SK-N-MC (cell line): ENCODE measurements at regions not wholly inside any gene's neighbourhood (a gene's known extent, or its start where the extent isn't known, plus 50 kb on each side); places are given as distances from the start of the nearest gene placed in this dataset.

Source experiments
- DNase-seq: peaks from one replicate; pipeline ENCODE4 v3.0.0-alpha.2; 2011; ENCODE audit warnings: low read depth, low spot score
- H3K27ac ChIP-seq: fragments of 200-600 bp; sonication (generic); 2 replicates; pipeline ENCODE4 v1.5.1; 2016; ENCODE audit warnings: mixed run types
- H3K36me3 ChIP-seq: fragments of 200-600 bp; sonication (generic); 2 replicates; pipeline ENCODE4 v1.6.1; 2017; ENCODE audit warnings: antibody characterized with exemption, low read length, mixed read lengths; ENCODE audit not compliant: insufficient read depth
- H3K4me3 ChIP-seq: fragments of 200-600 bp; sonication (generic); 2 replicates; pipeline ENCODE4 v1.5.1; 2016
- H3K9ac ChIP-seq: fragments of 200-600 bp; sonication (generic); 2 replicates; pipeline ENCODE4 v1.8.0; 2017; ENCODE audit warnings: mixed run types, mixed read lengths; ENCODE audit not compliant: insufficient read length
- H3K9me3 ChIP-seq: fragments of 200-600 bp; sonication (generic); 2 replicates; pipeline ENCODE4 v1.6.1; 2017; ENCODE audit warnings: low read depth, mild to moderate bottlenecking, antibody characterized with exemption, low read length, moderate library complexity, mixed read lengths
- EZH2 ChIP-seq: fragments of 200-600 bp; sonication (generic); IDR thresholded peaks from one replicate; pipeline ENCODE4 v1.6.1; 2017; ENCODE audit warnings: antibody characterized with exemption
- FOXP2 ChIP-seq: optimal IDR thresholded peaks from 2 replicates; pipeline ENCODE3; 2011; ENCODE audit warnings: mild to moderate bottlenecking, moderate library complexity; ENCODE audit not compliant: insufficient read depth; ENCODE audit errors: extremely low read length, control extremely low read depth
- POLR2AphosphoS5 ChIP-seq: IDR thresholded peaks from 2 replicates; pipeline ENCODE4 v1.6.1; 2012; ENCODE audit warnings: mild to moderate bottlenecking, low read depth, low read length, borderline replicate concordance

DNA sequence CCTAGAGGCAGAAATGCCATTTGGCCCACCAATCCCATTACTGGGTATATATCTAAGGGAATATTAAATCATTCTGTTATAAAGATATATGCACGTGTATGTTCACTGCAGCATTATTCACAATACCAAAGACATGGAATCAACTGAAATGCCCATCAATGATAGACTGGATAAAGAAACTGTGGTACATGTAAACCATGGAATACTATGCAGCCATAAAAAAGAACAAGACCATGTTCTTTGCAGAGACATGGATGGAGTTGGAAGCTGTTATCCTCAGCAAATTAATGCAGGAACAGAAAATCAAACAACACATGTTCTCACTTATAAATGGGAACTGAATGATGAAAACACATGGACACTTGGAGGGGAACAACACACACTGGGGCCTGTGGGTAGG lies 458.4 kb downstream of the CD83 start:
- Histone ChIP-seq H3K36me3 (no peaks in the 10 kb centered on the region), H3K9me3 (no peaks in the 10 kb centered on the region), H3K9ac (no peak overlapping the region), H3K27ac (no peak overlapping the region), H3K4me3 (no peak overlapping the region)
- TF ChIP-seq EZH2 = no peak
- no peak for TF ChIP-seq FOXP2
- no peak for TF ChIP-seq POLR2AphosphoS5
- DNase-seq = no peak

DNA sequence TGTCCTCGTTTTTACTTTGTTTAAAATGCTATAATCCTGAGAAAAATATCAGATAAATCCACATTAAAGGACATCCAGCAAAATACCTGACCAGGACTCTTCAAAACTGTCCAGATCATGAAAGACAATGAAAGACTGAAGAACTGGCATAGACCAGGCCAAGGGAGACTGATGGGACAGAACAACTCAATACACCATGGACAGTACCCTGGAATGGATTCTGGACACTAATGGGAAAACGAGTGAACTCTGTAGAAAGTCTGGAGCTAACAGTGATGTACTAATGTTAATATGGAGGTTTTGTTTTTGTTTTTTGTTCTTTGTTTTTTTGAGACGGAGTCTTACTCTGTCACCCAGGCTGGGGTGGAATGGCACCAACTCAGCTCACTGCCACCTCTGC lies 461.4 kb downstream of the CD83 start:
- H3K27ac ChIP-seq = no peak overlapping the region
- no peak overlapping the region for H3K9ac ChIP-seq
- no peaks in the 10 kb centered on the region for H3K9me3 ChIP-seq
- TF ChIP-seq FOXP2 (no peak), EZH2 (no peak), POLR2AphosphoS5 (no peak)
- no peak overlapping the region for H3K4me3 ChIP-seq
- no peak for DNase-seq
- H3K36me3 ChIP-seq = no peaks in the 10 kb centered on the region

DNA sequence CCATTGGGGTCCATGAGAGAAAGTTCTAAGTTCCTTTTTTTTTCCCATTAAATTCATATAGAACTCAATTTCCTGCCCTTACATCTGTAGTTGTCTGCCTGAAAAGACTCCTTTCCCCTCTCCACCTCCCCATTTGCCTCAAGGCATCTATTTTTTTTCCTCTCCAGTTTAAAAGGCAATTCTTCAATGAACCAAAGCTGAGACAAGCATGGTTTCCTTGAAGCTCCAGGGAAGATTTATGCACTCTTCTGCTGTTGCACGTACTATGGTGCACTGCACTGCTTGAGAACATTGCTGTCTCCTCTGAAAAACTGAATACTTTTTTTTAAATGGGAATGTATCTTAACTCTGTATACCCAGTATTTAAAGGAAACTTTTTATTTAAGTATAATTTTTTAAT lies 465.2 kb downstream of the CD83 start:
- H3K27ac ChIP-seq = peak overlapping the region; percentile 62; the same call in 1 of the 2 replicates
- no peaks in the 10 kb centered on the region for H3K9me3 ChIP-seq

DNA sequence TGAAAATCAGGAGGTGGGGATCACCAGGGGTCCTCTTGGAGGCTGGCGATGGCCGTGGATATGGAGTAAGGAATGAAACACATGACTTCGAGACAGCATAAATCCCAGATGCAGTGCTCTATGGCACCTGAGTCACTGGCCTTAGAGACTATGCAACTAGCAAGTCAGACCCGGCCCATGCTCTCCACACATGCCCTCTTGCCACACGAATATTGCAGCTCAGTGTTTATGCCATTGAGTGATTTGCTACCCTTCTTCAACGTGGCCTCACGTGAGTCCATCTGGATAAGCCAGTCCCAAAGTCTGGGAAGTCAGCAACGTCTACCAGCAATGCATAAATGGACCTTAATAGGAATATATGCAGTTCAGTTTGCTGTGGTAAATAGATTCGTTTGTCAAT lies 466.3 kb downstream of the CD83 start:
- Histone ChIP-seq H3K9me3 (no peaks in the 10 kb centered on the region), H3K36me3 (no peaks in the 10 kb centered on the region), H3K4me3 (no peak overlapping the region), H3K27ac (no peak overlapping the region), H3K9ac (no peak overlapping the region)
- no peak for DNase-seq
- no peak for TF ChIP-seq FOXP2
- no peak for TF ChIP-seq POLR2AphosphoS5
- TF ChIP-seq EZH2 = no peak

More for the DNA sequence above, 465.2 kb downstream of the CD83 start:
- TF ChIP-seq EZH2 (no peak), POLR2AphosphoS5 (no peak), FOXP2 (no peak)
- H3K4me3 ChIP-seq = peak overlapping the region; percentile 20; the same call in 1 of the 2 replicates
- H3K36me3 ChIP-seq = no peaks in the 10 kb centered on the region
- H3K9ac ChIP-seq = no peak overlapping the region
- peak; percentile 96 for DNase-seq

DNA sequence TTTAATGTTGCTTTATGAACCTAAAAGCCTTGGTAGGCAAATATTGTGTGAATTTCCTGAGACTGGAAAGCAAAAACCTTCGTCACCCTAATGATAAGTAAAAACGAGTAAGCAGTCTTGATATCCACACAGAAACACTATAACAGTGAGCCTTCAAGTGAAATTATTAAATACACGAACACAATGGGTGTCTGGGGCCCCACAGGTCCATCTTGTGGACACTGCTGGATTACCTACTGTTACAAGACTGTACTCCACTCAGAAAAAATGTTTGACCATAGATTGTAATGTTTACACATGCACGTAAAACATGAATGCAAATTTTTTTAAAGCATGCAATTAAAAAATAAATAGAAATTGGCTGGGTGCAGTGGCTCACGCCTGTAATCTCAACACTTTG lies 466.9 kb downstream of the CD83 start:
- Histone ChIP-seq H3K4me3 (no peak overlapping the region), H3K9me3 (no peaks in the 10 kb centered on the region), H3K27ac (no peak overlapping the region), H3K36me3 (no peaks in the 10 kb centered on the region), H3K9ac (no peak overlapping the region)
- no peak for DNase-seq
- no peak for TF ChIP-seq FOXP2
- no peak for TF ChIP-seq EZH2
- no peak for TF ChIP-seq POLR2AphosphoS5

DNA sequence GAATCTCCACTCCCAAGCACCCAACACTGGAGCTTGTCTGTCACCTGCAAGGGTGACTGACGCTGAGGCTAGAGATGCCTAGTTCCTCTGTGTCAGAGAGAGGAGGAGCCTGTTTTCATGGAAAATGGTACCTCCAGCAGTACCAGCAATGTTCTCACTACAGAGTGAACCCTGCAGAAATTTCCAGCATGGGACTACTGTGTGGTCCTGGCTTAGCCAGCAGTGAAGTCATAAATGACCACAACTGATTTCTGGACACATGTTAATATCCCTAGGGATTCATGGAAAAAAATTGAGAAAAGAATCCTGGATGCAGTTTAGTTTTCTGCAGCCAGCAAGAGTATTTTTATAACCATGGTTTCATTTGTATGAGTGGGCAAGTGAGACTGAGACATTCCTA lies 468.1 kb downstream of the CD83 start:
- Histone ChIP-seq H3K36me3 (no peaks in the 10 kb centered on the region), H3K9ac (no peak overlapping the region), H3K9me3 (no peaks in the 10 kb centered on the region), H3K4me3 (no peak overlapping the region), H3K27ac (no peak overlapping the region)
- DNase-seq = no peak
- TF ChIP-seq FOXP2 = no peak
- no peak for TF ChIP-seq POLR2AphosphoS5

DNA sequence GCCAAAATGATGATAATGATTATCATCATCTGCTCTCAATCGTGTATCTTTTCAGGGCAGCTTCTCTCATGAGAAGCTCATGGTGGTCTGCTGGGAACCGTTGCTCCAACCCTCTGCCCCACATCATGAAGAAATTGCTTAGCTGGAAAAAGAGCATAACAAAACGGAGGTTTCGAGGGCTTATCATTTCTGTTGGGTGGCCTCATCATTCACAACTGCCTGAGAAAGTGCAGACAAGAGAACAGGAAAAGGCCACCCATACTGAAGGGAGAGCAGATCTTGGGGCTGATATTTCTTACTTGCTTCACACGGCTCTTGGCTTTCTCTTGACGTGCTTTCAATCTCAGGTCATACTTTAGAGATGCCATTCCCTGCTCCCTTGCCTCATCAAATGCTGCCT lies 471.6 kb downstream of the CD83 start:
- Histone ChIP-seq H3K27ac (no peak overlapping the region), H3K4me3 (no peak overlapping the region), H3K36me3 (no peaks in the 10 kb centered on the region), H3K9ac (no peak overlapping the region), H3K9me3 (no peaks in the 10 kb centered on the region)
- TF ChIP-seq POLR2AphosphoS5 (no peak), EZH2 (no peak), FOXP2 (no peak)
- DNase-seq = no peak

DNA sequence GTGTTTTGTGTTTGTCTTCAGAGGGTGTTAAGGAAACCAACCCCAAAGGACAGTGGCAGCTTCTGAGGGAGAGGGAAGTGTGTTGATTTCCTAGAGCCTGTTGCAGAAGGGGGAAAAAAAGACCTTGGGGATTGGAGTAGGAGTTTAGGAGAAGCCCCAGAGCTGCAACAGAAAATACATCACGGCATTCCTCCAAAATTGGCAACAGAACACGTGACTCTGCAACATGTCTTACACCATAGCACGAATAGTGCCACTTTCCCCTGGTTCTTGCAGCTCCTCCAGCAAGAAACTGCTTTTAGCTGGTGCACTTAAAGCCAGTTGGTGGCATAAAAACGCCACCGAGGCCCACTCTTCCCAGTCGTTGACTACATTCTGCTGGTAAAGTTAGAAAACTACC lies 473.0 kb downstream of the CD83 start:
- H3K9me3 ChIP-seq = no peaks in the 10 kb centered on the region
- no peak overlapping the region for H3K4me3 ChIP-seq
- no peak for TF ChIP-seq FOXP2
- no peak for TF ChIP-seq POLR2AphosphoS5
- no peak for TF ChIP-seq EZH2
- no peaks in the 10 kb centered on the region for H3K36me3 ChIP-seq
- no peak overlapping the region for H3K9ac ChIP-seq
- DNase-seq = no peak
- H3K27ac ChIP-seq = no peak overlapping the region

DNA sequence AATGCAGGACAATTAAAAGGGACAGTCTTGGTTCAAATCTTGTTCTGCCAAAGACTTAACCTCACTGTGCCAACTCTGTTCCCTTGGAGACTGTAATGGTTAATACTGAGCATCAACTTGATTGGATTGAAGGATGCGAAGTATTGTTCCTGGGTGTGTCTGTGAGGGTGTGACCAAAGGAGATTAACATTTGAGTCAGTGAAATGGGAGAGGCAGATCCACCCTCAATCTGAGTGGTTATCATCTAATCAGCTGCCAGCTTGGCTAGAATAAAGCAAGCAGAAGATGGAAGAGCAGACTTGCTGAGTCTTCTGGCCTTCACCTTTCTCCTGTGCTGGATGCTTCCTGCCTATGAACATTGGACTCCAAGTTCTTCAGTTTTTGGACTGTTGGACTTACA lies 474.4 kb downstream of the CD83 start:
- Histone ChIP-seq H3K27ac (no peak overlapping the region), H3K36me3 (no peaks in the 10 kb centered on the region), H3K4me3 (no peak overlapping the region), H3K9me3 (no peaks in the 10 kb centered on the region), H3K9ac (no peak overlapping the region)
- no peak for TF ChIP-seq POLR2AphosphoS5
- no peak for TF ChIP-seq EZH2
- no peak for TF ChIP-seq FOXP2
- DNase-seq = no peak

DNA sequence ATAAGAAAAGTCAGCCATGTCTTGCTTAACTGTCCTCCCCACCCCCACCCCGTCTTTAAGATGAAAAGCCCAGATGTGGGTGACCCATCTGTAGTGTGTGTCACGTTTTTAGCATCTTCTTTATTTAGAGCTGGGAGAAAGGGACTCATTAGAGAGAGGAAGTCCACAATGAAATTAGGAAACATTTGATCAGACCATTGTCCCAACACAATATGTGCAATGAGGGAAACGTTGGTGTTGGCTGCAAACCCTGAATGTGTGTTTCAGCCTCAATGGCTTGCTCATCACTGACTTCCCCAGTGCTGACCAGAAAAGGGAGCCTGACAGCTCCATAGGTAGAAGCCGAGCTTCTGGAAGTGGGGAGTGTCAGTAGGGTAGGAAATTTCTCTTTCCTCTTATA lies 475.7 kb downstream of the CD83 start:
- no peak overlapping the region for H3K27ac ChIP-seq
- no peak for DNase-seq
- H3K4me3 ChIP-seq = no peak overlapping the region
- no peak overlapping the region for H3K9ac ChIP-seq
- TF ChIP-seq POLR2AphosphoS5 (no peak), EZH2 (no peak), FOXP2 (no peak)
- H3K36me3 ChIP-seq = no peaks in the 10 kb centered on the region
- no peaks in the 10 kb centered on the region for H3K9me3 ChIP-seq
